ENCODE measurements at regions not wholly inside any gene's neighbourhood (a gene's known extent, or its start where the extent isn't known, plus 50 kb on each side); places are given as distances from the start of the nearest gene placed in this dataset.
"Not testable (repeated sequence)": the region's sequence is repeated elsewhere in the genome, so short reads cannot be mapped to it uniquely, and the experiment has no call there.

GRCh38 chr14:59133709-59134108, 54.8 kb upstream of the DAAM1 start:
- intact Hi-C loops (cut with DNase I, micrococcal nuclease), result loop anchor here in 1 of 2 donors (10.0 kb wide), 1 partner anchor 51 kb away; the partner anchor contains the start of gene DAAM1

DNA sequence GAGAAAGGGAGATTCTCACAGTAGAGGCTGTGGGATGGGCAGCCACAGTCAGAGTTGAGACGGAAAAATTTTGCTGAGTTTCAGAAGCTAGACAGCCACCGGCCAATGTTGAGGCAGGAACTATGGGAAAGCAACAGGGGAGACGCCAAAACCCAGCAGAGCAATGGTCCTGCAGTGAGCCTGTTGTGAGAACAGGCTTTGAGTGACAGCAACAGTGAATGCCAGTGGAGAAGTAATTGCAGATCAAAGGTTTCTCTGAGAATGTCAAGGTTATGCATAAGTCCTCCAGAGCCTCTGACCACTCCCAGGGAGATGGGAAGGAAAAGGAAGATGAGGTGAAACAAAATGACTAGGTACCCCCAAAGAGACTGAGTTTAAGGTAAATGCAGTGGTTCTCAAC, 54.2 kb upstream of the DAAM1 start:
- ATAC-seq (no peak), DNase-seq (no peak)
- intact Hi-C loops (cut with DNase I, micrococcal nuclease), result loop anchor here in 1 of 2 donors (10.0 kb wide), 1 partner anchor 50 kb away; the partner anchor contains the start of gene DAAM1

More at GRCh38 chr14:59133709-59134108, 54.8 kb upstream of the DAAM1 start:
- DNase-seq (no peak), ATAC-seq (no peak)

DNA sequence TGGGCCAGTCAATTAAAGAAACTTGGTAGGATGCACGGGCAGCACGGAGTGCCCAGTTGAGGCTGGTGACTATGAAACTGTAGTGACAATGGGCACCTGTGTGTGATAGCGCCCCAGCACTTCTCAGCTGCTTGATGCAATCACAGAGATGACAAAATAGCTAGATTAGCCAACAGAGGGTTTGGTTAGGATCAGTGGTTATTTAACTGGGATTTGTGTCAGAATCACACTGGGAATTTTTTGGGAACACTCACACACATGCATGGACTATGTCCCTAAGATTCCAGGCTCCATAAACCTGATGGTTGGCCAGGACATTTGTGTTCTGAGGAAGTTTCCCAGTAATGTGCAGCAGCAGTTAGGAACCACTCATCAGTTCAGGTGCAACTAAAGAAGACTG, 51.2 kb upstream of the DAAM1 start:
- intact Hi-C loops (cut with DNase I, micrococcal nuclease), result loop anchor here in 1 of 2 donors (10.0 kb wide), 1 partner anchor 48 kb away; the partner anchor contains the start of gene DAAM1
- ATAC-seq, result no peak
- no peak for DNase-seq

- not testable (repeated sequence) for ATAC-seq, DNase-seq
- intact Hi-C loops (cut with DNase I, micrococcal nuclease), result loop anchor here in 1 of 2 donors (10.0 kb wide), 1 partner anchor 46 kb away; the partner anchor contains the start of gene DAAM1
Measured at GRCh38 chr14:59138576-59138975, 49.9 kb upstream of the DAAM1 start.

Measured in left colon (tissue), 2 donors.